ENCODE measurements at regions not wholly inside any gene's neighbourhood (a gene's known extent, or its start where the extent isn't known, plus 50 kb on each side); places are given as distances from the start of the nearest gene placed in this dataset.

DNA sequence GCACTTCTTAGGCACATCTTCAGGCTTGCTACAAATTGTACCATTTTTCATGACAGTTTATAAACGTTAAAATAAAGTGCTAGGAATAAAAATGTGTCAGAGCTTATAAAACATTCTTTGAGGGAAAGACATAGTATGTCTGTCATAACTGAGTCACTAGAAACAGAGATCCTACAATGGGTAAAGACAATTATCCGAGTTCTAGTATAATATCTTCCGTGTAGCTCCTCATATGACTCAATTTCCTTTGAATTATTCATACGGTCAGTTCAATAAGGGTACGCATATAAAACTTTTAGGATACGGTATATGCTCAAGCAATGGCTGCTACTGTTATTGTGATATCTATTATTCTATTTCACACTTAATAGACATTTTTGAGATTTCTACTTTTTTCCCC, 349.1 kb downstream of the PCDH10 start:
- TF ChIP-seq EZH2 (IDR thresholded peaks at IDR 0.05; ENCODE audit: borderline replicate concordance, low read depth, low read length, poor library complexity, severe bottlenecking) = no peak
- no peak for TF ChIP-seq CTCF (conservative IDR thresholded peaks at IDR 0.05; ENCODE audit: low read depth, low read length)
